Fibroblast of the aortic adventitia (primary cell): ENCODE measurements at regions not wholly inside any gene's neighbourhood (a gene's known extent, or its start where the extent isn't known, plus 50 kb on each side); places are given as distances from the start of the nearest gene placed in this dataset.

Source experiments
- DNase-seq: peaks from one replicate; pipeline ENCODE4 v3.0.0-alpha.2; 2010; ENCODE audit warnings: low read depth
- H3K4me3 ChIP-seq: 2 replicates; pipeline ENCODE4 v1.5.1; 2011; ENCODE audit warnings: low read depth, mild to moderate bottlenecking, control low read depth, low read length, moderate library complexity
- TF ChIP-seq, protein P1 (sequence below): IDR thresholded peaks from 2 replicates; pipeline ENCODE4 v1.5.1; 2011; ENCODE audit warnings: mild to moderate bottlenecking, low read length, control low read depth, inconsistent platforms; ENCODE audit not compliant: insufficient read depth

DNA sequence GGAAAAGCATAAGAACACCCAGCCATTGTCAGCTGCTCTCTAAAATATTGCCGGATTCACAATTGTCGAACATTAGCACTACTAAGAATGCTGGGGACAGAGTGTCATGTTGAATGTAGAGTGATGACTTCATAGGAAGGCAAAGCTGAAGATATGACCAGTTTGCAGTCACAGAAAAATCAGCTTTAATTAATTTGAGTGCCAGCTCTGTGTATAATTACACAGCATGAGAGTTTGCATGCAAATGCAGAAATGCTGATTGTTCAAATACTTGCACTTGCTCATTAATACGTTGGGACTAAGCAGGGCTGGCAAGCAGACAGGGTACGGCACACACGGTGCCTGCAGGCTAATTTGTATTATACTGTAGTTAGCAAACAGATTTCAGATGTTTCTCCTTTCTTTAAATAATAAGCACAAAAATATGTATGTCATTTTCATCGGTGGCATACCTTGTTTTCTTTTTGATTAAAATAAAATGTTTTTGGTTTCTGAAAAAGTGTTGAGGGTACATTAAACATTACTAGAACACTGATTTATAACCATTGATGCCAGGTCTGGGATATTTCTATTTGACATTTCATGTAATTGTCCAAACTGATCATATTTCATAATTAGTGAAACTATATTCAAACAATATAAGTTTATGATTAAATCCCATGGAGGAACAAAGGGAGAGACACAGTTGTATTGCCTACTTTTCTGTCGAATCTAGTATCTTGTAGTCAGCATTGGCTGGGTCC lies 99.8 kb upstream of the ADGRL2 start:
- TF ChIP-seq, protein P1, sequence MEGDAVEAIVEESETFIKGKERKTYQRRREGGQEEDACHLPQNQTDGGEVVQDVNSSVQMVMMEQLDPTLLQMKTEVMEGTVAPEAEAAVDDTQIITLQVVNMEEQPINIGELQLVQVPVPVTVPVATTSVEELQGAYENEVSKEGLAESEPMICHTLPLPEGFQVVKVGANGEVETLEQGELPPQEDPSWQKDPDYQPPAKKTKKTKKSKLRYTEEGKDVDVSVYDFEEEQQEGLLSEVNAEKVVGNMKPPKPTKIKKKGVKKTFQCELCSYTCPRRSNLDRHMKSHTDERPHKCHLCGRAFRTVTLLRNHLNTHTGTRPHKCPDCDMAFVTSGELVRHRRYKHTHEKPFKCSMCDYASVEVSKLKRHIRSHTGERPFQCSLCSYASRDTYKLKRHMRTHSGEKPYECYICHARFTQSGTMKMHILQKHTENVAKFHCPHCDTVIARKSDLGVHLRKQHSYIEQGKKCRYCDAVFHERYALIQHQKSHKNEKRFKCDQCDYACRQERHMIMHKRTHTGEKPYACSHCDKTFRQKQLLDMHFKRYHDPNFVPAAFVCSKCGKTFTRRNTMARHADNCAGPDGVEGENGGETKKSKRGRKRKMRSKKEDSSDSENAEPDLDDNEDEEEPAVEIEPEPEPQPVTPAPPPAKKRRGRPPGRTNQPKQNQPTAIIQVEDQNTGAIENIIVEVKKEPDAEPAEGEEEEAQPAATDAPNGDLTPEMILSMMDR, result no peak
- no peak overlapping the region for H3K4me3 ChIP-seq
- DNase-seq, result no peak

DNA sequence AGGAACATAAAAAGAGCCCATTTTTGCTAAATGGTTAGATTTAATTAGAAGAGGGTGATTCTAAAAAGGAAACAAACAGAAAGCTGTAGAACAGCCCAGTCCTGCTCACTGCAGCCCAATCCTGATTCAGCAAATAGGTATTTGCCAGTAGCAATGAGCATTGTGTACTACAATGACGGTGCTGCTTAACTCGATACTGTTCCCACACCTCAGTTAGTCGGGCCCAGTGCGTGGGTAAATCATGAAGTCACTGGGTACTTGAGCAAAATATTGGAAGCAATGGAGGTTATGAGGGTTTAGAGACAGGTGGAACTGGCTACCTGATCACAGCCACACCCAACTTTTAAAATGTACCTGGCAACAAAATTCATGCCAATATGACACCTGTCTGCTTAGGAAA lies 101.5 kb upstream of the ADGRL2 start:
- DNase-seq, result peak; percentile 65
- no peak overlapping the region for H3K4me3 ChIP-seq
- TF ChIP-seq, protein P1, result no peak

GRCh38 chr1:81695741-81696140 lies 105.0 kb upstream of the ADGRL2 start:
- H3K4me3 ChIP-seq, result no peak overlapping the region
- DNase-seq, result peak; percentile 98
- TF ChIP-seq, protein P1, result no peak

DNA sequence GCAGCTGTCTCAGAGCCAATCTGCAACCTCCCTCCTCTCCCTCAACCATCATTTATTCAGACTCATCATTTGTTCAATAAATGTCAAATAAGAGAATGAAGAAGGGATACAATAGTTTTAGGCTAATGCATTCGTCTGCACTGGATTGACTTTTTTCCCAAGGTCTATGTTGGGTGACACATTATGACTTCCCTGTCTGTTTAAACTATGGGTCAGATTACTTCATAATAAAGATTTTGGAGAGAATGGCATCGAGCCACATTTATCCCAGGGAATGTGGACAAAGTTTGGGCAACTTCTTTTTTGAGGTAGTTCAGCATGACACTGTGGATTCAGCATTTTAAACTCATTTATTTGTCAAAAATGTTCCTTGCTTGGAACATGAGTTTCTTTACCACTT lies 107.4 kb upstream of the ADGRL2 start:
- TF ChIP-seq, protein P1, result no peak
- no peak for DNase-seq
- no peak overlapping the region for H3K4me3 ChIP-seq

GRCh38 chr1:81690676-81691453 lies 109.9 kb upstream of the ADGRL2 start:
- DNase-seq, result peak; percentile 59
- H3K4me3 ChIP-seq, result no peak overlapping the region
- TF ChIP-seq, protein P1, result no peak

DNA sequence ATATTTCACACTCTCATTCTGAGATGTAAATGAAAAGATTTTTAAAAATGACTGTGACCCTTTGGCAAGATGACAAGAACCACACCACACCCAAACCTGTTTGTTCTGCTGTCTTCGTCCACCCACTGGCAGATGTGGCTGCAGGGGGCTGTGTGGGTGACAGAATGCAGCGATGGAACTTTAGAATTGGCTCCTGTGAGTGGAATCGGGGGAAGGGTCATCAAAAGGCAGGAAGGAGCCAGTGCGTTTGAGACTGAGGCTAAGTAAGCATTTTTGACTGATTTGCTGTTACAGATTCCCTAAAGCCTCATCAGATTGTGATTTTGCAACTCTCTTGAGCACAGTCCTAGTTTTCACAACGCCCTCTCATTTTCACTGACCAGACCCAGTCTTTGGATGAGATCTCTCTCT lies 111.2 kb upstream of the ADGRL2 start:
- peak; percentile 85 for DNase-seq
- no peak overlapping the region for H3K4me3 ChIP-seq
- TF ChIP-seq, protein P1, result no peak
